Jurkat, Clone E6-1 (cell line): ENCODE measurements at regions not wholly inside any gene's neighbourhood (a gene's known extent, or its start where the extent isn't known, plus 50 kb on each side); places are given as distances from the start of the nearest gene placed in this dataset.

Experiments used
- DNase-seq: peaks from one replicate; pipeline ENCODE4 v3.0.0-alpha.2; 2011; ENCODE audit warnings: low read depth, low spot score
- H3K4me3 ChIP-seq: 2 replicates; pipeline ENCODE4 v1.5.1; 2011; ENCODE audit warnings: mild to moderate bottlenecking, low read length, control low read depth, moderate library complexity

GRCh38 chr4:126807132-126807531 lies 825.6 kb upstream of the INTU start:
- no peak for DNase-seq
- H3K4me3 ChIP-seq: no peak overlapping the region

- DNase-seq: no peak
- no peak overlapping the region for H3K4me3 ChIP-seq
Observed at GRCh38 chr4:126812076-126812475, 820.7 kb upstream of the INTU start.

- no peak overlapping the region for H3K4me3 ChIP-seq
- DNase-seq: no peak
Observed at GRCh38 chr4:126820631-126821030, 812.1 kb upstream of the INTU start.

- DNase-seq: no peak
- no peak overlapping the region for H3K4me3 ChIP-seq
Observed at GRCh38 chr4:126821152-126821551, 811.6 kb upstream of the INTU start.

GRCh38 chr4:126825083-126825482 lies 807.7 kb upstream of the INTU start:
- no peak for DNase-seq

GRCh38 chr4:126827669-126828068 lies 805.1 kb upstream of the INTU start:
- DNase-seq: no peak
- H3K4me3 ChIP-seq: no peak overlapping the region

More at GRCh38 chr4:126825083-126825482, 807.7 kb upstream of the INTU start:
- H3K4me3 ChIP-seq: no peak overlapping the region

- no peak for DNase-seq
- H3K4me3 ChIP-seq: no peak overlapping the region
Observed at GRCh38 chr4:126834854-126835253, 797.9 kb upstream of the INTU start.

- no peak for DNase-seq
- H3K4me3 ChIP-seq: no peak overlapping the region
Observed at GRCh38 chr4:126838941-126839679, 793.6 kb upstream of the INTU start.

GRCh38 chr4:126843492-126844067 lies 789.2 kb upstream of the INTU start:
- H3K4me3 ChIP-seq: no peak overlapping the region
- DNase-seq: no peak

GRCh38 chr4:126850286-126850685 lies 782.5 kb upstream of the INTU start:
- no peak overlapping the region for H3K4me3 ChIP-seq
- DNase-seq: peak; percentile 4

- no peak overlapping the region for H3K4me3 ChIP-seq
- no peak for DNase-seq
Observed at GRCh38 chr4:126851391-126851790, 781.4 kb upstream of the INTU start.

GRCh38 chr4:126853715-126854114 lies 779.0 kb upstream of the INTU start:
- no peak for DNase-seq
- no peak overlapping the region for H3K4me3 ChIP-seq

- no peak for DNase-seq
- no peak overlapping the region for H3K4me3 ChIP-seq
Observed at GRCh38 chr4:126856906-126857305, 775.9 kb upstream of the INTU start.

GRCh38 chr4:126859314-126859713 lies 773.4 kb upstream of the INTU start:
- no peak for DNase-seq
- H3K4me3 ChIP-seq: no peak overlapping the region

GRCh38 chr4:126859872-126860271 lies 772.9 kb upstream of the INTU start:
- no peak overlapping the region for H3K4me3 ChIP-seq
- no peak for DNase-seq

GRCh38 chr4:126860308-126860707 lies 772.4 kb upstream of the INTU start:
- H3K4me3 ChIP-seq: no peak overlapping the region
- DNase-seq: no peak

GRCh38 chr4:126869967-126870366 lies 762.8 kb upstream of the INTU start:
- no peak overlapping the region for H3K4me3 ChIP-seq
- DNase-seq: no peak

GRCh38 chr4:126871810-126872209 lies 760.9 kb upstream of the INTU start:
- no peak overlapping the region for H3K4me3 ChIP-seq
- DNase-seq: no peak

- H3K4me3 ChIP-seq: no peak overlapping the region
- DNase-seq: no peak
Observed at GRCh38 chr4:126874533-126874932, 758.2 kb upstream of the INTU start.

- no peak for DNase-seq
- no peak overlapping the region for H3K4me3 ChIP-seq
Observed at GRCh38 chr4:126888968-126889367, 743.8 kb upstream of the INTU start.

GRCh38 chr4:126890383-126890782 lies 742.4 kb upstream of the INTU start:
- H3K4me3 ChIP-seq: no peak overlapping the region
- no peak for DNase-seq
